ENCODE measurements at regions not wholly inside any gene's neighbourhood (a gene's known extent, or its start where the extent isn't known, plus 50 kb on each side); places are given as distances from the start of the nearest gene placed in this dataset.
A peak's percentile ranks its signal among the peaks of the same experiment; 100 is the strongest.
"Not testable (repeated sequence)": the region's sequence is repeated elsewhere in the genome, so short reads cannot be mapped to it uniquely, and the experiment has no call there.

DNA sequence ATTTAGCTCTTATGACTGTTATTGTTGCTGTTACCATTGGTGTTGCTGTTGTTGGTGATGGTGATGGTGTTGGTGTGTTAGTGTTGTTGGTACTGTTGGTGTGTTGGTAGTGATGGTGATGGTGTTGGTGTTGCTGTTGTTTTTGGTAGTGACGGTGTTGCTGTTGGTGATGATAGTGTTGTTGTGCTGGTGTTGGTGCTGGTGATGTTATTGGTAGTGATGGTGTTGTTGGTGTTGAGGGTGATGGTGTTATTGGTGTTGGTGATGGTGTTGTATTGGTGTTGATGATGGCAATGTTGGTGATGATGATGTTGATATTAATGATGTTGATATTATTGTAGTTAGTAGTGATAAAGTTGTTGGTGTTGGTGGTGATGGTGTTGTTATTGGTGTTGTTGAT lies 285.7 kb upstream of the FOXF1 start:
- intact Hi-C loops (cut with DNase I): no loop called here
- DNase-seq (ENCODE audit: low spot score) (no peak), ATAC-seq (no peak)

DNA sequence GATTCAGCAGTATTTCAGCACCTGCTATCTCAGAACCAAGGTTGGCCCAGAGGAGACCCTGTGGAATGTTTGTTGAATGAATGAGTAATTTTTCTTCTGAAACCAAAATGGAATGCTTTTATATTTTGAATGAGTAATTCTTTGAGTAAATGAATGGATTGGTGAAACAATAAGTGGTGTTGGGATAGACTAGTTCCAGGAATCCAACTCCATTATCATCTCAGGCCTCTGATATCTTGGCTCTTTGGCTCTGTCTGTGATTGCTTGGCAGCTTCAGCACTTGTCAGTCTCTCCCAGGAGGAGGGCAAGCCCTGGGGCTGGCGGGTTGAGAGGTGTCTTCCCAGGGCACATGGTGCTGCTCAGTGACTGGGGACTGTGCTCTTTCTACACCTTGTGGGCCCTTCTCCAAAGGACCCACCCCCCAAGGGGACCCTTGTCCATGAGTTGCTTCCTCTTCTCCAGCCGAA lies 284.4 kb upstream of the FOXF1 start:
- ATAC-seq (no peak), DNase-seq (ENCODE audit: low spot score) (peak; percentile 28)
- intact Hi-C loops (cut with DNase I): no loop called here

GRCh38 chr16:86227041-86227440 lies 283.3 kb upstream of the FOXF1 start:
- DNase-seq (ENCODE audit: low spot score) (peak; percentile 35), ATAC-seq (no peak)
- intact Hi-C loops (cut with DNase I): no loop called here

DNA sequence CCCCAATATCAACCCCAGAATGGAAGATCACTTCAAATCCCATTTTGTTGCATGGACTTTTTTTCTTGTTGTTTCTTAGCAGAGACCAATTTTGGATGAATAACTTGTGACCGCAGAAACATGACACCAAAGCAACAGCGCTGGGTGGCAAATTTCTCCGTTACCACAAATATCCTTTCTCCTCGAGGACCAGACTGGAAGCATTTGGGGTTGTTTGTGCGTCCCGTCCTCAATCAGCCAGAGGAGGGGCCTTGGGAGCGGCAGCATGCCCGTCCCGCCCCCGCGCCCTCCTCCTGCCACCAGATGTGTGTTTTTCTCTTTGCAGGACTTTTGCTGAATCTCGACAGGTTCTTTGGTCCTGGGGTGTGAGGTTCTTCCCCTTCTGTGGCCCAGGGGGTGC lies 282.5 kb upstream of the FOXF1 start:
- intact Hi-C loops (cut with DNase I): no loop called here
- ATAC-seq (no peak), DNase-seq (ENCODE audit: low spot score) (peak; percentile 28)

DNA sequence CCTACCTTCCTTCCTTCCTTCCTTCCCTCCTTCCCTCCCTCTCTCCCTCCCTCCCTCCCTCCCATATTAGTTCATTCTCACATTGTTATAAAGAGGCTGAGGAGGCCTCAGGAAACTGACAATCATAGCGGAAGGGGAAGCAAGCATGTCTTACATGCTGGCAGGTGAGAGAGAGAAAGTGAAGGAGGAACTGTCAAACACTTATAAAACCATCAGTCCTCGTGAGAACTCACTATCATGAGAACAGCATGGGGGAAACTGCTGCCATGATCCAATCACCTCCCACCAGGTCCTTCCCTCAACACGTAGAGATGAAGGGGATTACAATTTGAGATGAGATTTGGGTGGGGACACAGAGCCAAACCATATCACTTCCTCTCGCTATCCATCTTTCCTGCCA lies 281.6 kb upstream of the FOXF1 start:
- intact Hi-C loops (cut with DNase I): no loop called here
- ATAC-seq (no peak), DNase-seq (ENCODE audit: low spot score) (no peak)

DNA sequence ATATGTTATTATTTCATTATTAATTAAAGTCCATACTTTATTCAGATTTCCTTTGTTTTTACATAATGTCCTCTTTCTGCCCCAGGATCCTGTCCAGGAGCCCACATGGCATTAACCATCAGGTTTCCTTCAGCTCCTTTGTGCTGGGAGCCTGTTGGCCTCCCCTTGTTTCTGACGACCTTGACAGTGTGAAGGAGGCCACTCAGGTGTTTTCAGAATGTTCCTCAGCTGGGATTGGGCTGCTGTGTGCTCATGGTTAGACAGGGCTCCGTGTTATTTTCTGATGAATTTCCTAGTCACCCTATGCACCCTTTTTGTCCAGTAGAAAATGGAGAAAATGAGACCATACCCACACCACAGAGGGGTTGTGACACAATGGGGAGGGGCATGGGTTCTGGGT lies 281.0 kb upstream of the FOXF1 start:
- intact Hi-C loops (cut with DNase I): no loop called here
- ATAC-seq (no peak), DNase-seq (ENCODE audit: low spot score) (peak; percentile 12)

DNA sequence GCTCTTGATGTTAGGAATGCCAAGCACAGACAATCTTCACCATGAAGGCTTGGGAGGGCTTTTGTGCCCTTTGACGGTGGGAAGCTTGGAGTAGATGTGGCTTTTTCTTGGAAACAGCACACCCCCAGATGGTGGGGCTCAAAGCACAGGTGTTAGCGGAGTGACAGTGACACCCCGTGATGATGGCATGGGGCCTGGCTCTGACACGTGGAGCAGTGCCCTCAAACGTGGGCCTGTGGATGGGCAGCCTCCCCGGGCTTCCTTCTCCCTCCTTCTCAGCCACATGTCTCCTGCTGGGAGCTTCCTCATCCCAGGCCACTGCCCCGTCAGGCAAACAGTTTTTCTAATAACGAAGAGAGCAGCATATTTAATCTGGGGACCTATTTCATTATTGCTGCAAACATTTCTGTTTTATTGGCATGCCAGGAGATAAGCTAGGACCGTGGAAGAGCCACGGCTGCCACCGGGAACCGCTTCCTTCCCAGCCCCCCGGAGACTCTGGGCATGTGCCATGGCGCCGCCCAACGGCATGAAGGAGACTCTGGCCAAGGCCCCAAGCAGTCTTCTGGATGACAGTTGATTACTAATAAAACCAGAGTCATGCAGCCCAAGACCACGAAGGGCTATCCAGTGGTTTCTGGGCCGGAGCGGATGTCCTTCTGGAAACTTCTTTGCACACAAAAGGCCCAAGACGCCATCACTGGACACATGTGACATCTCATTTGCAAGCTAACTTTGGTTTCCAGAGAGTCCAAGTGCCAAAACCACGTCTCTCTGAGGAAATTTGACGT lies 280.3 kb upstream of the FOXF1 start:
- intact Hi-C loops (cut with DNase I): no loop called here
- DNase-seq (ENCODE audit: low spot score) (peak; percentile 47), ATAC-seq (no peak)

DNA sequence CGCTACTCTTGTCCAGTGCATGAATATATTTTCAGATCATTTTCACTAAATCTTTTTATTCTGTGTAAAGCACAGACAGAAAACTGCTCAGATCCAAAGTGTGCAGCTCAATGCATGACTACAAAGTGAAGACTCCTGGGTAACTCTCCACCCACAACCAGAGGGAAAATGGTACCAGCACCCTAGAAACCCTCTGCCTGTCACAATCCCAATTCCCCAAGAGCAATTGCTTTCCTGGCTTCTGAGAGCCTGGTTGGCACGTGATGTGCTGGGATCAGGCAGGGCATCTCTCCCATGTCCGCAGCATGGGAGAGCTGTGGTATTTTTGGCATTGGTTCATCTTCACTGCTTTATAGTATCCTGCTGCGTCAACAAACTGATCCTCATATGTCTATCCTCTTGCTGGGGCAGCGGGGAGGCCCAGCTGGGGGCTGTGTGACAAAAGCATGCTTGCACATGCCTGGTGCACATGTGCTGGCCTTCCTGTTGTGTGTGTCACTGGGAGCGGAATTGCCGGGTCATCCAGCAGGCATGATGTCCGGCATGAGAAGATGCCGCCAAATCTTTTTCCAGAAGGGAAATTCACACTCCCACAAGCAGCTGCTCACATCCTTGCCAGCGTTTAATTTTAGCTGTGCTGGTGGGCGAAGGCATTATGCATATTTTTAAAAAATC lies 278.9 kb upstream of the FOXF1 start:
- ATAC-seq (no peak), DNase-seq (ENCODE audit: low spot score) (peak; percentile 31)
- intact Hi-C loops (cut with DNase I): no loop called here

DNA sequence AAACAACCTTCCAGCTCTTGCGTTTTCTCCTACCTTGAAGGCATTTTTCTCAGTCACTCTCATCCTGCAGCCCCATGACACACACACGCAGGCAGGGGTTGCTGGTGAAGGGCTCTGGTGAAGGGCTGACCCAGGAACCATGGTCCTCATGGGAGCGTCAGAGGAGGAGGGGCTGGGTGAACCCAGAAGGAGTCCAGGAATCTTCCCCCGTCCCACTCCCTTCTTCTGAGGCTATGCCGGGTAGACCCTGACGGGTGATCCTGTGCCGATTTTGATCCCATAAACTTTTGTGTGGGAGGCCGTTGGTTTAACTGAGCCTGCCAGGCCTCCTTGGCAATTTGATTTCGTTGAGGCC lies 278.4 kb upstream of the FOXF1 start:
- ATAC-seq (no peak), DNase-seq (ENCODE audit: low spot score) (peak; percentile 26)
- intact Hi-C loops (cut with DNase I): no loop called here

DNA sequence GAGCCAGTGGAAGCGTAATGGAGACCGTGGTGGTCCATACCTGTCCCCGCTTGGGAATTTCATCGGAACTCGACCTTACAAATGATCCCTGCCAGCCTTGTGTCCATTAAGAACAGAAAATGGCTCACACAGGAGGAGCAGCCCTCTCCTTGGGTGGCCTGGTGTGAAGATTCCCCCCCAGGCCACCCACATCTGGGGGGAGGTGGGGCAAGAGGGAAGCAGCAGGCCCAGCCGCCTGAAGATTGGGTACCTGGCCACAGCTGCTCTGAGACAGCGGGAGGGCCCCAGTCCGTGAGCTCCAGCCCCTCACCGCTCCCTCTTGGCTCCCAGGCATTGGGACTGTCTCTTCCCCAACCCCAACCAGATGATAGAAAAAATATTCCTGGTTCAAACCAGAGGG lies 277.8 kb upstream of the FOXF1 start:
- DNase-seq (ENCODE audit: low spot score) (peak; percentile 23), ATAC-seq (no peak)
- intact Hi-C loops (cut with DNase I): no loop called here

GRCh38 chr16:86233506-86233905 lies 276.8 kb upstream of the FOXF1 start:
- intact Hi-C loops (cut with DNase I); ATAC-seq; DNase-seq (ENCODE audit: low spot score): not testable (repeated sequence)

DNA sequence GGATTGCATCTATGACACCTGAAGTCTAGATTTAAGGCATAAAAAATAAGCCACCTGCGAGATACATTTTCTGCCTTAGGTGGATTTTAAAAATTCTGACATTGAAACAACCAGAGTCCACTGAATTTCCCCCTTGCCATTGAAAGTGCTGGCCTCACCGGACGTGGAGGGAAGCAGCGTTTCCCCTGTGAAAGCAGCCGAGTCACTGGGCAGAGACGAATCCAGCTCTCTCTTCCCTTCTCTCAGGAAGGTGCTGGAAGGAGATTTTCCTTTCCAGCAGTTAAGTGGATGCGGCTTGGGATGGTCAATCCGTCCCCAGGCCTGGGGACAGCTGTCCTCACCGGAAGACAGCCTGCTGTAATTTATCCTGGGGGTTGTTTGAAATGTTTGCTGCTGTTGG lies 270.9 kb upstream of the FOXF1 start:
- DNase-seq (ENCODE audit: low spot score) (no peak), ATAC-seq (no peak)
- intact Hi-C loops (cut with DNase I): no loop called here

DNA sequence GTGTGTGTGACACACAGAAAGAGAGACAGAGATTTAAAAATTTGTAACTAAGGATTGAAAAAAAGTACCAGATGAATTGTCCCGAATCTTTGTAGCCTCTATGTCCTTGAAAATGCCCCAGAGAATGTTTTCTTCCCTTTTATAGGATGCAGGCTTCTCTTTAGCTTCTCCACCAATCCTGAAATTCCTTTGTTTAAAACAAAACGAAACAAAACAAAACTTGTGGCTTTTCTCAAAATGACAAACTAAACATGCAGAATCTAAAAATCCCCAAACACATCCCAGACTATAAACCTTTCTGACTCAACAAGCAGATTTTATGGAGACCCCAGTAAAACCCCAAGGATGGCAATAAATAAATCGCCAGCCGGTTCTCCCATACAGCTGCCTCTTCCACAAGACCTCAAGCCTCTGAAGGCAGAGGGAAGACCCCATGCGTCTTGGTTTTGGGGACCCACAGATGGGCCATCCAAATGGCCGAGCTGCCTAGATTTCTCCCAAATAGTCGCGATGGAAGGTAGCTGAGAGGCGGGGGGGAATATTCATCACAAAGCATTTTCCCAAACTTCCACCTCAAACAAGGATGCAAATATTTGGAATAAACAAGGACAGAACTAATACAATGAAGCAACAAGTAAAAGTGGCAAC lies 269.5 kb upstream of the FOXF1 start:
- DNase-seq (ENCODE audit: low spot score) (no peak), ATAC-seq (no peak)
- intact Hi-C loops (cut with DNase I): no loop called here

DNA sequence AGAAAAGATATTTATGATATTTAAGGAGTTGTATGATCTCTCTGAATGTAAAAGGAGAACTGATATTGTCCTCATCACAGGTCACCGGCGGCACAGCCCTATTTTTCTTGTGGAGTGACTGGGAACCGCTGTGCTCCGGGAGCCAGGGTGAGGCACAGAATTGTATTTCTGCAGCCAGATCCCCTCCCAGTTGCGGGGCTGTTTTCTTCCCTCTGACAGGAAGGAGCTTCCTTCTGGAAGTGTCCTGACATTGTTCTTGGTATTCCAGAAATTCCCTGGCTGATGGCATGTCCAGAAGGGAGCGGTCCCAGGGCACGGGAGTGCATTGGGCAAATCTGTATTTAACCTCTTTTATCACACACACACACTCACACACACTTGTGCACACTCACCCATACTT lies 268.6 kb upstream of the FOXF1 start:
- ATAC-seq: no peak
- intact Hi-C loops (cut with DNase I): no loop called here
- DNase-seq (ENCODE audit: low spot score): no peak

- intact Hi-C loops (cut with DNase I): no loop called here
- DNase-seq (ENCODE audit: low spot score) (no peak), ATAC-seq (no peak)
Observed at GRCh38 chr16:86242244-86243122, 267.8 kb upstream of the FOXF1 start.

GRCh38 chr16:86243123-86243473 lies 267.2 kb upstream of the FOXF1 start:
- ATAC-seq (no peak), DNase-seq (ENCODE audit: low spot score) (no peak)
- intact Hi-C loops (cut with DNase I): no loop called here

GRCh38 chr16:86243571-86244154 lies 266.7 kb upstream of the FOXF1 start:
- ATAC-seq (no peak), DNase-seq (ENCODE audit: low spot score) (no peak)
- intact Hi-C loops (cut with DNase I): no loop called here

DNA sequence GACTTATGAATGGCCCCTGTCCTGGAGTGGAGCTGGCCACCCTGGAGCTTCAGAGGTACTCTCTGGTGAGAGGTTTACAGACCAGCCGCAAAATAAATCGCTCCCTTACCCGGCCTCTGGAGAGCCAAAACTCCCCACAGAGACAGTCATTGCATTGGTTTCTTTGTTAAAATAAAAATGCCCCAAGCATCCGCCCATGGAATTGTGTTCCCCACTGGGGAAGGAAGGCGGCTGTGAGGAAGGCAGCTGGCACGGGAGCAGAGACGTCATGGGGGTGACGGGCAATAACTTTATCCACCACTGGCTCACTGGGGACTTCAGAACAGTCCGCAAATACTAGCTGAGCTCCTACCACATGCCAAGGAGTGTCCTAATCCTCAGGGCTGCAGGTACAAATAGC lies 266.2 kb upstream of the FOXF1 start:
- ATAC-seq (no peak), DNase-seq (ENCODE audit: low spot score) (no peak)
- intact Hi-C loops (cut with DNase I): no loop called here

DNA sequence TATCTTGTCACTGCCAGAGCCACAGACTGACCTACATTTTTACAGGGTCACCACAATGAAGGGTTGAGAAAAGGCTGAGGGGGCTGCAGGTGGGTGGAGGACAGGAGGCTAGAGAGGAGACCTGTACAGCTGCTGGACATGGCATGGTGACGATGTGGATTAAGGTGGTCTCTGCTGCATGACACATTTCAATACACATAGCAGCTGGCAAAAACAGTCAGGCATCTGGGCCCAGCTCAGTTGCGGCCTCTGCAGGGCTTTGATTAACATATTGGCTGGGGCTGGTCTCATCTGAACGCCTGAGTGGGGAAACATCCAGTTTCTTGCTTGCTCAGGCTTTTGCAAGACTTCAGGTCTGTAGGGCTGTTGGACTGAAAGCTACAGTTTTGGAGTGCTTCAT lies 265.4 kb upstream of the FOXF1 start:
- intact Hi-C loops (cut with DNase I): no loop called here
- no peak for DNase-seq (ENCODE audit: low spot score)
- ATAC-seq: no peak
